Hepatocyte (in vitro differentiated cells): ENCODE measurements at regions not wholly inside any gene's neighbourhood (a gene's known extent, or its start where the extent isn't known, plus 50 kb on each side); places are given as distances from the start of the nearest gene placed in this dataset.

Source experiments
- CTCF ChIP-seq: fragments of 200-600 bp; sonication (generic); IDR thresholded peaks from 2 replicates; pipeline ENCODE4 v1.5.1; 2016; ENCODE audit warnings: antibody characterized with exemption, mild to moderate bottlenecking; ENCODE audit not compliant: poor library complexity
- EZH2 ChIP-seq: fragments of 200-600 bp; sonication (generic); IDR thresholded peaks from 2 replicates; pipeline ENCODE4 v1.6.1; 2016; ENCODE audit warnings: antibody characterized with exemption, mild to moderate bottlenecking, borderline replicate concordance
- EZH2phosphoT487 ChIP-seq: fragments of 200-600 bp; sonication (generic); IDR thresholded peaks from one replicate; pipeline ENCODE4 v1.6.1; 2018; ENCODE audit warnings: antibody characterized with exemption, mild to moderate bottlenecking, low read depth, moderate library complexity; ENCODE audit not compliant: unreplicated experiment, severe bottlenecking

- TF ChIP-seq CTCF (no peak), EZH2 (no peak), EZH2phosphoT487 (no peak)
These were observed 295.7 kb upstream of the SOX14 start for GRCh38 chr3:137468446-137468845.
